ENCODE measurements at regions not wholly inside any gene's neighbourhood (a gene's known extent, or its start where the extent isn't known, plus 50 kb on each side); places are given as distances from the start of the nearest gene placed in this dataset.

DNA sequence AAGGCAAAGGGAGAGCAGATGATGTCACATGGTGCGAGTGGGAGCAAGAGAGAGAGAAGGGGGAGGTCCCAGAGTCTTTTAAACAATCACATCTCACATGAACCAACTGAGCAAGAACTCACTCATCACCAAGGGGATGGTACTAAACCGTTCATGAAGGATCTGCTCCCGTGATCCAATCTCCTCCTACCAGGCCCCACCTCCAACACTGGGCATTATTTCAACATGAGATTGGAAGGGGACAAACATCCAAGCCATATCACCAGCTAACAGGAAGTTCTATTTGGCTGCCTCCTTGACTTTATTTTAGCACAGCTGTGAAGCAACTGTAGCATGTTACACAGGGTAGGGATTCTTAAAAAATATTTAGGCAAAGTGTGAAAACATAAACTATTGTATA lies 102.5 kb downstream of the DDIT4L start:
- intact Hi-C loops (cut with DNase I), result no loop called here
- no peak for DNase-seq (ENCODE audit: low spot score)

DNA sequence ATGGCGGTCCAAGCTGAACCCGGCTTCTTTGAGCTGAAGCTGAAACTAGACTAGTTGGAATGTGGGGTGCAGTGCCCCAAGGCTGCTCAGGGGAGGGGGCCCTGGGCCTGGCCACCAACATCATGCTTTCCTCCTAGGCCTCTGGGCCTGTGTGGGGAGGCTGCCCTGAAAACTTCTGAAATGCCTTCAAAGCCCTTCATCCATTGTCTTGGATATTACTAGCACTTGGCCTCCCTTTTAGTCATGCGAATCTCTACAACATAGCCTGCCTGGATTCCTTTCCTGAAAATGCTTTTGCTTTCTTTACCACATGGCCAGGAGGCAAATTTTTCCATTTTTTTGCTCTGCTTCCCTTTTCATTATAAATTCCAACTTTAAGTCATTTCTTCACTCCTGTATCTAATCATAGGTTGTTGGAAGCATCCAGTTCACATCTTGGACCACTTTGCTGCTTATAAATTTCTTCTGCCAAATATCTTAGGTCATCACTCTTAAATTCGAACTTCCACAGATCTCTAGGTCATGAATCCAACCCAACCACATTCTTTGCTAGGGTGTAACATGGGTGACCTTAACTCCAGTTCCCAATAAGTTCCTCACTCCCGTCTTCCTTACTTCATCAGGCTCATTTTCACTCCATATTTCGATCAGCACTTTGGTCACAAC lies 103.4 kb downstream of the DDIT4L start:
- DNase-seq (ENCODE audit: low spot score), result no peak
- intact Hi-C loops (cut with DNase I), result no loop called here

DNA sequence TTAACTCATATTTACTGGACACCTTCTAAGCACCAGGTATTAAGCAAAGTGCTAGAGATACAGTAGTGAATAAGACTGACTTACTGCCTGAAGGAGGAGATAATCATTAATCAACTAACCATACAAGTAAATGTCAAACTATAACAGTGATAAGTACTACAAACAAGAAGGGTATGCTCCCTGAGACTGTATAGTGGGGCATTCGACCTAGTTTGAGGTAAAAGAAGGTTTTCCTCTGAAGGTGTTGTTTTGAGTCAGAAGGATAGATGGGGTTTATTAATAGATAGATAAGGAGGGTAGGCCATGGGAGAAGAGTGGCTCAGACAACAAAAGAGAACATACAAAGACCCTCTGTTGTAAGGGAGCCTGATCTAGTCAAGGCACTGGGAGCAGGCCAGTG lies 105.4 kb downstream of the DDIT4L start:
- intact Hi-C loops (cut with DNase I), result no loop called here
- no peak for DNase-seq (ENCODE audit: low spot score)

DNA sequence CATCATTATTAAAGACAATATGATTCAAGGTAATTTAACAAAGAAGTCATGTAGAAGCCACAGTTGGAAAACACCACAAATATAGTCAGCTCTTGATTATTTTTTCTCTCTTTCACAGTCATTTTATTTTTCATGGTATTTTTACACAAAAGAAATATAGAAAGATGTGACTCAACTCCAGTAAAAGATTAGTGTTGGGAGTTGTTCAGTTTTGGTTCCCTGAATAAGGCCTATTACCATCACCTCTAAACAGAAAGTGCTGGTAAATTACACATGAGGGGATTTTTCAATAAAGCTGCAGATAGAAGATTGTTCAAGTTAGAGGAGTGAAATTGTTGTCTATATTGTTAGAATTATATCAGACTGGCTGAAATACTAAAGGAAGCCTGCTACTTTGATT lies 107.0 kb downstream of the DDIT4L start:
- no peak for DNase-seq (ENCODE audit: low spot score)
- intact Hi-C loops (cut with DNase I), result no loop called here

DNA sequence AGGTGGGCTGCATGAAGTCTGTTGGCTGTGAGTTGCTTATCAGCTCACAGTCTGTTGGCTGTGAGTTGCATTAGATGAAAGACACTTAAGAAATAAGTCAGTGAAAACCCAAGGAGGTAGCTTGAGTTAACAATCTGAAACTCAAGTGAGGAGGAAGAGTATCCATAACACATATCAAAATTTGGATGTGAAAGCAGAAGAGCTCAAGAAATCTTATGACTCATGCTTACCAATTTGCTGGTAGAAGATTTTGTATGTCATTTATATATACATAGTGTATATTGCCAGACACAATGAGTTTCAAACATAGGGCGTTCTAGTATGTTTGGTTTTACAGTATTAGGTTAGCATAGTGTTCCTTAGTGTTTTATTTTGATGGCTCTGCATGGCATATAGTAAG lies 107.4 kb downstream of the DDIT4L start:
- intact Hi-C loops (cut with DNase I), result no loop called here
- DNase-seq (ENCODE audit: low spot score), result no peak

DNA sequence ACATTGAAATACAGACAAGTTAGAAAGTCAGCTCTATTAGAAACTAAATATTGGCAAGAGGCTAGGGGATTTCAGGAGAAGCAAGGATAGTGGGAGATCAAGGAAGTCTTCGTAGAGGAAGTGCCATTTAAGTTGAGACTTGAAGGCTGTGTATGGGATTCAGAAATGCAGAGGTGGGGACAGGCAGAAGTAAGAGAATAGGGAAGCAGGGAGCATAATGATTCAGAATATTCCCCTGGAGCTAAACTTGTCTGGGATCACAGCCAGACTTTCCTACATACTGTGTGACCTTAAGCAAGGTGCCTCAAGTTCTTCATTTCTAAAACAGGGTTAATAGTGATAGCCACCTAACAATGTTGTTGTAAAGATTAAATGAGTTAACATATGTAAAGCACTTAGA lies 108.8 kb downstream of the DDIT4L start:
- DNase-seq (ENCODE audit: low spot score), result no peak
- intact Hi-C loops (cut with DNase I), result no loop called here

DNA sequence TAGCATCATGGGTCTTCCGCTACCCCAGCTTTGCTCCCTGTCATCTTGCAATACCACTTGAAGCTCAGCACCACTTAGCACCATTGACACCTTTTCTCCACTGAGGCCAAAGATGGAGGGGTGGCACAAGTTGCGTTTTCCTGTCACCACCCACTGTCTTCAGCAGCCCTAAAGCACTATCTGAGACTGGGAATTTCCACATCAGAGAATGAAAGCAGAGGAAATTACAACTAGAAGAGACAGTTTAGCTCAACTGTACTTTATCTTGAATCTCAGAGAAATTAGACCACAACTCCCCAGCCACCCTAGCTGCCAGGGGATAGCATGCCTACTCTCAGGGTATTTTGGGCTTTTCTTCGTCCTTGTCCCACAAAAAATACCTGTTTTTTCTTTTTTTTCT lies 111.0 kb downstream of the DDIT4L start:
- intact Hi-C loops (cut with DNase I), result no loop called here
- no peak for DNase-seq (ENCODE audit: low spot score)

DNA sequence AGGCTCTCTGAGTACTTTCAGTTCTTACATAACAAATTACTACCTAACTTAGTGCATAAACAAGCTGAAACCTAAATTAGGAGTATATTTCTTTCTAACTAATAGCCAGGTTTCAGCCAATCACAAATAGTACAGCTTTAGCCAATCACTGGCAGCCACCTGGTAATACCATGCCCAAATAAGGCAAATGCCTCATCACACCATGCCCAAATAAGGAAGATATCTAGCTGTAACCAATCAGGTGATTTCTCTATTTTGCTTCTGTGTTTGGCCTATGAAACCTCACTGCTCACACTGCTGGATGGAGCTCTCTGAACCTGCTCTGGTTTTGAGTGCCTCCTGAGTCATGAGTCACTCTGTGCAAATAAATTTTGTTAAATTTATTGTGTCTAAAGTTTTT lies 113.5 kb downstream of the DDIT4L start:
- intact Hi-C loops (cut with DNase I), result no loop called here

DNA sequence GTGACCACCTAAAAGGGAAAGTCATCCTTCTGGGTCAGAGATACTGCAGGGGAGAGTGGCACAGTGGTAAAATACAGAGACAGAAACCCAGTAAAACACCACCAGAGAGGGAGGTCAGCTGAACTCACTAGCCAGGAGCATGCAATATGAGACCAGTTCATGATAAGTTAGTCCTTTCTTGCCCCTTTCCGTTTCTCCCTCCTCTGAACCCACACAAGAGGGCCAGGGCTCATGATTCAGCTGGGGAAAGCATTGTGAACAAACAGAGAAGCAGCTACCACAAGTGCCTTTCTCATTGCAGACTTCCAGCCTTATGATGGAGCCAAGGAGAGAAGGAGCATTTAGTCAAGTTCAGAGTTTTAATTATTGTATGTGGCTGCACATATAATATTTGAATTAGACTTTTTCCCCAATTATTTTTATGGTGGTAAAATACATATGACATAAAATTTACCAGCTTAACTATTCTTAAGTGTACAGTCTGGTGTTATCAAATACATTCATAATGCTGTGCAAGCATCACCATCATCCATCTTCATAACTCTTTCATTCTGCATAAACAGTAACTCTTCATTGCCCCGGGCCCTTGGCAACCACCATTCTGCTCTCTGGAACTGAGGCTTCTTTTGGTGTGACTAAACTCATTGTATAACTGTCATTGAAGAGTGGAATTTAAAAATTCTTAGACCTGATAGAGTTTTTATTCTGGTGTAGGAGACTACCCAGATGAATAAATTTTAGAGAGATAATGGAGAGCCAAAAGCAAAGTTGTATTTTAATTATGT lies 114.6 kb downstream of the DDIT4L start:
- intact Hi-C loops (cut with DNase I), result no loop called here
- DNase-seq (ENCODE audit: low spot score), result no peak

More for the DNA sequence above, 113.5 kb downstream of the DDIT4L start:
- no peak for DNase-seq (ENCODE audit: low spot score)

DNA sequence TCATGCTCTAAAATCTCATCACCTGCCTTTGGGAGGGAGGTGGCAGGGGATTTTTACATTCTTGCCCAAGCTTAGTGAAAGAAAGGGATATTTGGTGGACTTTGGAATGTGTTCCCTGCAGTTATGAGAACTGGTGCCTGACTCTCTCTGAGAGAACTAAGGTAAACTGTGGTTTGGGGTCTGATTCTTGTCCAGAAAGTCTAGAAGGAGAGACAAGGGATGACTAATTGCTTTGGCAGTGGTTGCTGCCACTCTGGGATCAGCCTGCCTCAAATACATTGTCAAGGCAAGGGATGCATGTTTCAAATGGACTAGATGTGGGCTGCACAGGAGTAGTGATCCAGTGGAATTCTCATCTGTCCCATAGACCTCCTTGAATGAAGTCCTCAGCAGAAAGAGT lies 115.2 kb downstream of the DDIT4L start:
- intact Hi-C loops (cut with DNase I), result no loop called here
- DNase-seq (ENCODE audit: low spot score), result no peak

DNA sequence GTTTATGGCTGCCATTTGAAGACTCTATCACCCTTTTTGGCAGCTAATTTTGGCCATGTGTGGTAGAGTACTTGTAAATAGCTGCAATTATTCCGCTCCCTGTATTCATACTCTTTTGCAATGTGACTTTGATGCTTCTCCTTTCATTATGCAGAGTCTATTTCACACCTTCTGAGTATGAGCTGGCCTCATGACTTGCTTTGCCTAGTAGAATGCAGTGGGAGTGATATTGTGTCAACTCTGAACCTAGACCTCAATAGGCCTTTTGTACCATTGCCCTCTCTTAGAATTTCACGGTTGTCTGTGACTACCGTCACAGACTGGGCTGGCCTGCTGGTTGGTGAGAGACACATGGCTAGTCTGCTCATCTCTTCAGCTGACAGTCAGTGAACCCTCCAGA lies 118.8 kb downstream of the DDIT4L start:
- intact Hi-C loops (cut with DNase I), result no loop called here
- DNase-seq (ENCODE audit: low spot score), result no peak

DNA sequence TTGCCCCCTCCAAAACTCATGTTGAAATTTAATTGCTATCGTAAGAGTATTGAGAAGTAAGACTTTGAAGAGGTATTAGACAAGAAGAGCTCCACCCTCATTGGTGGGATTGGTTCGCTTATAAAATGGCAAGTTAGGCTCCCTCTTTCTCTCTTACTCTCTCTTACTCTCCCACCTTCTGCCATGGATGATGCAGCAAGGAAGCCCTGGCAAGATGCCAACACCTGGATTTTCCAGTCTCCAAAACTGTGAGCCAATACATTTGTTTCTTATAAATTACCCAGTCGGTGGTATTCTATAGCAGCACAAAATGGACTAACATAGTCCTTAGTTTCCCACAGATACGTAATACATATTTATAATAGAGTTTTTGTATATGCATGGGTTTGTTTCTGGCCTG lies 119.4 kb downstream of the DDIT4L start:
- intact Hi-C loops (cut with DNase I), result no loop called here
- no peak for DNase-seq (ENCODE audit: low spot score)

DNA sequence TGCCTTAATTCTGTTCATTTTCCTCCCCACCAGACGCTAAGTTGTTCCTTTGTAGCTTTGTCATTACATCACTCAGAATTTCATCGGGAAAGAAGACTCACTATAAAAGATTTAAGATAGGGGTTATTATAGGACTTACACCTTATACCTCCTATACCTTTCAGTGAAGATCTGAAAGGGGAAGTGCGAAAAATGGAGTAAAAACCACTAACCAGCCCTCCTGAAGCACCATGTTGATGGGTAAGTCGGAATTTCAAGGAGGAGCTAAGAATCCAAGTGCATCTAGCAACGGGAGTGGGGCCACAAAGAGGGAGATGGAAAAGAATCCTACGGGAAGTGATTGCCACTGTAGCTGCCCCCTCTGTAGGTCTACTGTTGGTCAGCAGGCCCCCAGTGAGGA lies 119.1 kb upstream of the H2AZ1 start:
- no peak for DNase-seq (ENCODE audit: low spot score)

DNA sequence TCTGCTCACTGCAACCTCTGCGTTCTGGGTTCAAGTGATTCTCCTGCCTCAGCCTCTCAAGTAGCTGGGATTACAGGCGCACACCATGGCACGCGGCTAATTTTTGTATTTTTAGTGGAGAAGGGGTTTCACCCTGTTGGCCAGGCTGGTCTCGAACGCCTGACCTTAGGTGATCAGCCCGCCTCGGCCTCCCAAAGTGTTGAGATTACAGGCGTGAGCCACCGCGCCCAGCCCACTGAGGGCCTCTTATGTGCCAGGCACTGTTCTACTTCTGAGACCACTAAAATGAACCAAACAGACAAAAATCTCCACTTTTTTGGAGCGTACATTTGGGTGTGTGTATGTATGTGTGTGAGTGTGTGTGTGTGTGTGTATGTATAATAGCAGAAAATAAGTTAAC lies 117.2 kb upstream of the H2AZ1 start:
- intact Hi-C loops (cut with DNase I), result no loop called here

More for the DNA sequence above, 119.1 kb upstream of the H2AZ1 start:
- intact Hi-C loops (cut with DNase I), result no loop called here

DNA sequence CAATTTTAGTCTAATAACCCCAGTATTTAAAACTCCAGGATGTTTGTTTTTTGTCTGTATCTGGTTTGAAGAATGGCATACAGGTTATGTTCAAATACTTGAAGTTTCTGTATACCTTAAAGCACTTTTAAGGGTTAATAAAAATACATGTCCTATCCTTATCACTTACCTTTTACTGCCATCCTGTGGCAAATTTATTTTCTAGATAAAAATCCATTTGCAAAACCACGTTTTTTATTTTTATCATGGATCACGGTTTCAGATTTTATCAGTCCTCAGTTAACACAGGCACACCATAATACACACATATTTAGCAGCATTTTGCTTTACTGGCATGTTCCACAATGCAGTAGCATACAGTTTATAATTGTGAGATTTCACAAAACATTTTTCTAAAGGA lies 113.3 kb upstream of the H2AZ1 start:
- DNase-seq (ENCODE audit: low spot score), result no peak
- intact Hi-C loops (cut with DNase I), result no loop called here

More for the DNA sequence above, 117.2 kb upstream of the H2AZ1 start:
- no peak for DNase-seq (ENCODE audit: low spot score)

DNA sequence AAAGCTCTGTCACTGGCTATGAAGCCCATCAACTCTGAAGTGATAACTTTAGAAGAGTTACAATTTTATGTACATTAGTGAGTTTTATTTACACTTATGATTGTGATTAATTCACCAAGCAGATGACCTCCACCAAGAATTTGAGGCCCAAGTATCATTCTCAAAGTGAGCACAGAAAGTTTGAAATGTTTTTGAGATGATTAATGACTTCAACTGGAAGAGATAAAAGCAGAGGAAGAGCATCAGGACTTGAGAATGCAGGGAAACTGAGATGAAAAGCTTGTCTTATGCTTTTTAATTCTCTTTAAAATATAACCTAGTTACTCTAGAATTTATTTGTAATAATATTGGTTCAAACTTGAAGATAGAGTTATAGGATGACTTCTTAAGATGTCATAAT lies 112.8 kb upstream of the H2AZ1 start:
- intact Hi-C loops (cut with DNase I), result no loop called here
- no peak for DNase-seq (ENCODE audit: low spot score)

DNA sequence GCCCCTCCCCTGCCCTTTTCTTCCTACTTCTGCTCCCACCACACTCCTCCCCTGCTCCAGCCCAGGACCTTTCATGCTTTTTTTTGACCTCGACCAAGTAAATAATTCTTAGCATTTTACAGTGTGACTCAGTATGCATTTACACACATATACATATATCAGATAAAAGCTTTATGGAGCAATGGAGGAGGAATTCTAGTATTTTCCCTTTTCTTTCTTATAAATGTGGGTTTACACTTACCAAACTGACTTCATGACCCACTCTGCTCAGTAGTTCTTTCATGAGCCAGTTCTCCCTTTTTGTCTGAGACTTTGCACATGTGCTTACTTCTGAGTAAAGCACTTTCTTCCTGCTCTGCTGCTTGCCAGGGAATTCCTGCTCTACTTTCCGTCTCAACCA lies 111.8 kb upstream of the H2AZ1 start:
- intact Hi-C loops (cut with DNase I), result no loop called here
- DNase-seq (ENCODE audit: low spot score), result no peak

DNA sequence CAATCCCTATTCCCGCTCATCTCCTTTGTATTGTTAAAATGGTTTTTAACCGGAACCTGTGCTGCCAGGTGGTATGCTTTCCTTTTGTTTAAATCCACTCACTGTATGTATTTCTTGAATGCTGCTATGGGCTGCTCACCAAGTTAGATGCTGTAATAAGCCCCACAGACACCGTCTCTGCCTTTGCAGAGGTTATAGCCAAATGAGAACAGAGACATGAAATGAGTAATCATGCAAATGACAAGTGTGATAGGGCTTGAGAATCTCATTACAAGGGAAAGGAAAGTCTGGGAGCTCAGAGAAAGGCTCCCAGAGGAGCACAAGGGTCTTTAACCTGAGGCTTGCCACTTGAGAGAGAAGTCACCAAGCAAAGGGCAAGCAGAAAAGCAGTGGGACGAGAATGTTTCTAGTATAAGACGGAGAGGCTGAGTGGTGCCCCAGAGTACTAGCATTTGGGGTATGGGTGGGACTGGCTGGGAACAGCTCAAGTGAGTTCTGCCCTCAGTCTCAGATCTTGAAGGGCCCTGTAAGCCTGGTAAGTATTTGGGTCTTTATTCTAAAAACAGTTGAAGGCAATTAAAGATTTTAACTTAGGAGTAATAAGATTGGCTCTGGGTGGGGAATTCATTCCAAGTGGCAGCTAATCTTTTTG lies 110.8 kb upstream of the H2AZ1 start:
- no peak for DNase-seq (ENCODE audit: low spot score)
- intact Hi-C loops (cut with DNase I), result no loop called here

DNA sequence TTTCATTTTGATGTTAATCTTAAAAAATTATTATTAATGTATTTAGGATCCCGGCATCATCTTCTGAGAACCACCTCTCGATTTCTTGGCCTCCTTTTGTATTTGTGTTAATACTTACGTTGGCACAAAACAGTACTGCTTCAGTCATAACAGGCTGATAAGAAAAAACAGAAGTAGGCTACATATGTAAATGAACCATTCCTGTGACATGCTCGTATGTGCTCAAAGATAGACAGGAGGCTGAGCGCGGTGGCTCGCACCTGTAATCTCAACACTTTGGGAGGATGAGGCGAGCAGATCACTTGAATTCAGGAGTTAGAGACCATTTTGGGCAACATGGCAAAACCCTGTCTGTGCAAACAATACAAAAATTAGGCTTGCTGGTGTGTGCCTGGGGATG lies 109.4 kb upstream of the H2AZ1 start:
- intact Hi-C loops (cut with DNase I), result no loop called here
- DNase-seq (ENCODE audit: low spot score), result no peak

DNA sequence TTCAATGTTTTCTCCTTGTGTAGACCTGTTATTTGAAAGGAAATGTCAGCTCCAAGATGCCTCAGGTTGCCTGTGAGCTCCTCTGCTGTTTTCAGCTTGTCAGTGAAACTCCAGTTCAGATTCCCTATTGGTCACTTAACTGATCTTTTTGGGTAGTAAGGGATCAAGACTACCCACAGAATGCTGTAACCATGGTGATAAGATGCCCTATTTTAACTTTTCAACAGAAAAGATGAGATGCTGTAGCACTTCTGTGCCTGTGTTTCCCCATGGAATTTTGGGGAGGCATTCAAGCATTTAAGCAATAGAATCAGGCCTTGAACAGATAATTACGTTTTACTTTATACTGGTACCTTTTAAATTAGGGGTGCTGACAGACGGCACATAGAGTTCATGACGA lies 106.6 kb upstream of the H2AZ1 start:
- intact Hi-C loops (cut with DNase I), result no loop called here
- DNase-seq (ENCODE audit: low spot score), result no peak

DNA sequence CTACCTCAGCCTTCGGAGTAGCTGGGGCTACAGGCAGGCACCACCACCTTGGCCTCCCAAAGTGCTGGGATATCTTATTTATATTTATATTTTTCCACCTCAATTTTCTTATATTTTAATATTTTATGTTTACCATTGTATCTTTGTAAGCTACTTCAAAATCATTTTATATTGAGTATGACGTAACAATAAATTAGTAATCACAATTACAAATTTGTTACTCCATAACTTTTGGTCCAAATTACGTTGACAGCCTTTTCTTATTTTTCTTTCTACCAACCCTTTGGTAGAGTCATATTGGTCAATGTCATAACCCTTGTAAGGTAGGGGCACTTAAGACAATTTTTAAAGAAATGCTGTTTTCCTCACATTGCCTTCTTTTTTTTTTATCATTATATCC lies 104.0 kb upstream of the H2AZ1 start:
- DNase-seq (ENCODE audit: low spot score), result no peak
- intact Hi-C loops (cut with DNase I), result no loop called here
